HepG2 (cell line): ENCODE measurements at regions not wholly inside any gene's neighbourhood (a gene's known extent, or its start where the extent isn't known, plus 50 kb on each side); places are given as distances from the start of the nearest gene placed in this dataset.

Experiments used
- ATAC-seq: fragments of 200-7000 bp; cut with Tn5 transposase; 3 replicates; pipeline ENCODE4 v1.9.1; 2020; ENCODE audit warnings: mild to moderate bottlenecking, moderate library complexity
- BruUV-seq: library from RNA; stranded (reverse); fragments of 400-500 nt; replicated peaks from 2 replicates; lab custom pipeline; 2021; lab: Mats Ljungman, UMichigan
- CTCF ChIA-PET: fragments of 300-600 bp; formaldehyde crosslinking; extraction: SDS; loops from one replicate; lab custom pipeline; 2021; ENCODE audit warnings: low total read pairs, inconsistent platforms, low intra/inter-chr PET ratio; lab: Yijun Ruan, JAX
- POLR2A ChIA-PET: fragments of 350-600 bp; sonication (Branson Sonifier 250); formaldehyde crosslinking; loops from one replicate; lab custom pipeline; 2020; ENCODE audit warnings: antibody characterized with exemption, inconsistent platforms; lab: Yijun Ruan, JAX
- DNase-seq: peaks from one replicate; pipeline ENCODE4 v3.0.0-alpha.2; 2015; ENCODE audit warnings: low spot score
- FAIRE-seq: peaks from 3 replicates; lab custom pipeline; 2011; peaks lifted over from hg19 to GRCh38; lab: Jason Lieb, UNC
- H2AFZ ChIP-seq: one replicate; pipeline ENCODE4 v1.6.1; 2011; ENCODE audit warnings: low read length, inconsistent platforms
- H3K27ac ChIP-seq: fragments of 300-600 bp; 3 replicates; pipeline ENCODE4 v1.8.0; 2011; ENCODE audit warnings: mixed run types, mild to moderate bottlenecking, mixed read lengths, low read length, inconsistent platforms; ENCODE audit not compliant: insufficient read depth; ENCODE audit errors: extremely low read length
- H3K27me3 ChIP-seq, 2 experiments: fragments of 200-600 bp in 1 of 2; 2 replicates in 1 of 2; 3 replicates in 1 of 2; pipeline versions ENCODE4 v1.6.0 to v1.8.0; 2011; ENCODE audit warnings: low read length in 2 of 2, mild to moderate bottlenecking in 2 of 2, moderate library complexity in 2 of 2, inconsistent platforms in 1 of 2; ENCODE audit not compliant: insufficient read depth in 2 of 2, control insufficient read depth in 1 of 2
- H3K36me3 ChIP-seq, 2 experiments: fragments of 200-600 bp in 1 of 2; replicated peaks in 1 of 2; 2 replicates in 1 of 2; 3 replicates in 1 of 2; pipeline versions ENCODE4 v1.5.1 to v1.8.0; 2011; ENCODE audit warnings: low read length in 2 of 2, inconsistent platforms in 1 of 2; ENCODE audit not compliant: insufficient read depth in 2 of 2, control insufficient read depth in 1 of 2
- H3K4me1 ChIP-seq: 2 replicates; pipeline ENCODE4 v1.5.1; 2012; ENCODE audit warnings: low read length, inconsistent platforms; ENCODE audit not compliant: insufficient read depth
- H3K4me2 ChIP-seq: 2 replicates; pipeline ENCODE4 v1.6.0; 2011; ENCODE audit warnings: low read depth, low read length, inconsistent platforms
- H3K4me3 ChIP-seq, 3 experiments: fragments of 200-600 bp in 1 of 3; sonication (generic), shearing (Covaris generic) in 1 of 3; replicated peaks in 1 of 3; 2 replicates each; pipeline ENCODE4 v1.5.1; 2011 to 2016; ENCODE audit warnings: low read length in 3 of 3, inconsistent platforms in 2 of 3, low read depth in 2 of 3, mild to moderate bottlenecking in 2 of 3, control low read depth in 1 of 3, mixed read lengths in 1 of 3; ENCODE audit not compliant: insufficient read depth in 1 of 3
- H3K79me2 ChIP-seq: one replicate; pipeline ENCODE4 v1.6.1; 2011; ENCODE audit warnings: low read length, inconsistent platforms; ENCODE audit not compliant: insufficient read depth
- H3K9ac ChIP-seq: 2 replicates; pipeline ENCODE4 v1.6.0; 2011; ENCODE audit warnings: mild to moderate bottlenecking, low read depth, low read length, inconsistent platforms; ENCODE audit not compliant: insufficient read depth
- H3K9me3 ChIP-seq: 2 replicates; pipeline ENCODE4 v1.5.1; 2012; ENCODE audit warnings: mild to moderate bottlenecking, low read length
- H4K20me1 ChIP-seq: 2 replicates; pipeline ENCODE4 v1.6.0; 2011; ENCODE audit warnings: inconsistent platforms, mild to moderate bottlenecking, low read length, moderate library complexity; ENCODE audit not compliant: insufficient read depth
- AHDC1 ChIP-seq: sonication (generic); formaldehyde crosslinking; IDR thresholded peaks from 2 replicates; pipeline ENCODE4 v1.5.1; 2020; ENCODE audit warnings: mild to moderate bottlenecking, missing genetic modification reagents, borderline replicate concordance
- CTCF ChIP-seq: sonication (generic); formaldehyde crosslinking; IDR thresholded peaks from 2 replicates; pipeline ENCODE4 v1.5.0; 2020; ENCODE audit warnings: mild to moderate bottlenecking, missing genetic modification reagents, moderate library complexity
- MAX ChIP-seq: IDR thresholded peaks from 2 replicates; pipeline ENCODE4 v1.6.1; 2012; ENCODE audit warnings: inconsistent platforms
- NONO ChIP-seq, 2 experiments: fragments of 450-650 bp in 1 of 2; sonication (generic) in 1 of 2; formaldehyde crosslinking in 1 of 2; IDR thresholded peaks in 1 of 2; conservative IDR thresholded peaks in 1 of 2; 2 replicates each; pipeline versions ENCODE4 v1.6.1 to v1.8.0; 2017 to 2022; ENCODE audit warnings: mild to moderate bottlenecking in 1 of 2, missing genetic modification reagents in 1 of 2, moderate library complexity in 1 of 2
- RBAK ChIP-seq: sonication (generic); formaldehyde crosslinking; IDR thresholded peaks from 2 replicates; pipeline ENCODE4 v1.5.1; 2020; ENCODE audit warnings: mild to moderate bottlenecking, missing genetic modification reagents
- SMC3 ChIP-seq: IDR thresholded peaks from 2 replicates; pipeline ENCODE4 v1.6.1; 2011; ENCODE audit warnings: low read length, improper control_type of control experiment
- STAG1 ChIP-seq: sonication (generic); formaldehyde crosslinking; IDR thresholded peaks from 2 replicates; pipeline ENCODE4 v1.4.0; 2020; ENCODE audit warnings: missing genetic modification reagents
- ZNF101 ChIP-seq: sonication (generic); formaldehyde crosslinking; IDR thresholded peaks from 2 replicates; pipeline ENCODE4 v1.4.0; 2020; ENCODE audit warnings: mild to moderate bottlenecking, low read depth, missing genetic modification reagents, borderline replicate concordance
- ZNF574 ChIP-seq: sonication (generic); formaldehyde crosslinking; IDR thresholded peaks from 2 replicates; pipeline ENCODE4 v1.4.0; 2020; ENCODE audit warnings: missing genetic modification reagents
- ZNF644 ChIP-seq: IDR thresholded peaks from 2 replicates; pipeline ENCODE4 v1.6.1; 2016; ENCODE audit warnings: low read depth
- WGBS: methylation state at CpG from one replicate; pipeline ENCODE4 v1.1.6; 2017; ENCODE audit warnings: low lambda C conversion rate; 5-methylcytosine and 5-hydroxymethylcytosine counted together
- in situ Hi-C: cut with HindIII; loops from 2 replicates; pipeline ENCODE4 v1.10.0; 2017; ENCODE audit warnings: low pct_unique_long_range_greater_than_20kb; ENCODE audit not compliant: extremely low pct_ligation_motif_present
- intact Hi-C: fragments of 100-400 bp; cut with micrococcal nuclease; formaldehyde crosslinking; loops from one replicate; pipeline ENCODE4 v1.10.0; 2022; ENCODE audit not compliant: unreplicated experiment

GRCh38 chr16:19948186-19949104, 63.8 kb upstream of the GPRC5B start:
- Histone ChIP-seq H3K27ac (no peak overlapping the region), H2AFZ (no peak overlapping the region), H3K9me3 (no peaks in the 10 kb centered on the region), H3K9ac (no peak overlapping the region), H3K36me3 (no peaks in the 10 kb centered on the region), H3K4me2 (no peak overlapping the region), H3K79me2 (no peaks in the 10 kb centered on the region), H3K27me3 (peaks cover 5 to 25% of the 10 kb centered on the region in 2 experiments; a peak in 4 of 5 replicates), H3K4me3 (no peak overlapping the region), H3K4me1 (no peaks in the 10 kb centered on the region), H4K20me1 (no peaks in the 10 kb centered on the region)
- ATAC-seq: peak; percentile 80
- TF ChIP-seq CTCF (CRISPR knock-in tag) (peak; percentile 46), SMC3 (peak; percentile 48; the same call in 1 of the 2 replicates), RBAK (no peak), MAX (peak; percentile 56), NONO (IDR thresholded peaks at IDR 0.05) (no peak), NONO (CRISPR knock-in tag; conservative IDR thresholded peaks at IDR 0.05) (no peak), STAG1 (CRISPR knock-in tag) (peak; percentile 48), AHDC1 (CRISPR knock-in tag) (0 out of 2 replicates have a peak, but pooled peaks have one; percentile 20), ZNF574 (CRISPR knock-in tag) (0 out of 2 replicates have a peak, but pooled peaks have one; percentile 22), ZNF101 (CRISPR knock-in tag) (no peak), ZNF644 (CRISPR knock-in tag) (0 out of 2 replicates have a peak, but pooled peaks have one; percentile 17)
- in situ Hi-C loops: no loop called here
- 3% methylated on average over 8 of the region's 8 CpGs for WGBS
- ChIA-PET POLR2A (no interaction called here), CTCF (interaction anchor here (0.6 kb wide), 1 partner anchor 352 kb away, joined by 3 read pairs; no protein-coding TSS in a partner anchor)
- no TSS peak for BruUV-seq
- FAIRE-seq: peak; percentile 67
- no peak for DNase-seq
- intact Hi-C loops: no loop called here
